HG03175 (cell line): ENCODE measurements at regions not wholly inside any gene's neighbourhood (a gene's known extent, or its start where the extent isn't known, plus 50 kb on each side); places are given as distances from the start of the nearest gene placed in this dataset.

ENCODE experiments used
- ATAC-seq: cut with Tn5 transposase; IDR thresholded peaks from one replicate; pipeline ENCODE4 v1.9.1; 2021; ENCODE audit warnings: mild to moderate bottlenecking, moderate library complexity; ENCODE audit not compliant: unreplicated experiment

DNA sequence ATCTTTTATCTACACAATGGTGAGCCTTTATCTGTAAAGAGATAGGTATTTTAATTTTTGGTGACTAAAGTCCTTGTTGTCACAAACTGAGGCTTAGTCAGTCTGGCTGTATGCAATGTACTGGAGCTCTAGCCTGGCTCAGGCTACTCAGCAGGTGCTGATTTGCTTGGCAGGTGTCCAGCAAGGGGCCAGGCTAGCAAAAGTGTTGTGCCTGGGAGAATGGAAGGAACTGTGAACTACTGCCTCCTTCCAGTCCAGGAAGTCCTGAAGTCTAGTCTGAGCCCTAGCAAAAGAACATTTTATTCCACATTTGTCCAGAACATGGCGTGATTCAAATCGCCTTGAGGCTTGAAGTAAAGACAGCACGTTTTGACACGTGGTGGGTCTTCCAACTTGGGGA, 260.5 kb downstream of the CCDC85A start:
- no peak for ATAC-seq

DNA sequence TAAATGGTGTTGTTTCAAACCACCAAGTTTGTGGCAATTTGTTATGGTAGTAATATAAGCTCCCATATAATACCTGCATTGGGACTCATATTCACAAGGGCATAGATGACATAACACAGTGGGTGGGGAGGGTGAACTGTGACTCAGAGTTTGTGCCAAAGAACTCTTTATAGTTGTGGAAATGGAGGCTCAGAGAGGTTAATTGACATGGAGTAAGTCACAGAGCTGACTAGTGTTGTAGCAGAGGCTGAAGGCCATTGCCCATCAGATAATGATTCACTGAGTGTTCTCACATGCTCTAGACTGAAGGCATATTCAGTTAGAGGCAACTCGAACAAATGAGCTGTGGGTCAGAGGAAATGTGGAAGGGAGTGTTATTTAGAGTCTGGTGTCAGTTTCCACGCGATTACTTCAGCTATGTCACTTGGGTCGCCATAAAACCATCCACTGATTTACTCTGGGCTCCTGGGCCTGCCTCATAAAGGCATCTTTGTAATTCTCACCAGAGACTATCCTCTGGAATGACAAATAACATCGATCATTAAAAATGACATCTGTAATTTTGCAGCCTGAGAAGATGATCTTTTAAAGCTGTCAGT, 264.7 kb downstream of the CCDC85A start:
- ATAC-seq = no peak

DNA sequence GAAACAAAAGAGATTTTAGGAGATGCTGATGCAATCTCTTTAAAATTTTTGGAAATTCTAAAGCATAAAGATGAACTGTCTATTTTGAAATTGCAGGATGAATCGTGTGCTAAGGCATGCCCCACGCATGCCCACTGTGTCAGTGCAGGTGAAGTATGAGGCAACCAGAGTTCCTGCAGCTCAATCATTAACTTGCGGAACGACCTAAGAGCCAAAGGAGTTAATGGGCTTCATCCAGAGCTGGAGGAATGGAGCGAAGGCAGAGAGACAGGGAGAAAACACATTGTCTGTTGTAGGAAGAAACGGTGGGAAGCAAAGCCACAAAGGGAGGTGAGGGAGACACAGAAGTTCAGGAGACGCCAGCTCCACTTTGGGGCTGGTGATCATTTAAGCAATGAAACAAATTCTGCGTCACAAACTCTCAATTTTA, 265.2 kb downstream of the CCDC85A start:
- no peak for ATAC-seq

DNA sequence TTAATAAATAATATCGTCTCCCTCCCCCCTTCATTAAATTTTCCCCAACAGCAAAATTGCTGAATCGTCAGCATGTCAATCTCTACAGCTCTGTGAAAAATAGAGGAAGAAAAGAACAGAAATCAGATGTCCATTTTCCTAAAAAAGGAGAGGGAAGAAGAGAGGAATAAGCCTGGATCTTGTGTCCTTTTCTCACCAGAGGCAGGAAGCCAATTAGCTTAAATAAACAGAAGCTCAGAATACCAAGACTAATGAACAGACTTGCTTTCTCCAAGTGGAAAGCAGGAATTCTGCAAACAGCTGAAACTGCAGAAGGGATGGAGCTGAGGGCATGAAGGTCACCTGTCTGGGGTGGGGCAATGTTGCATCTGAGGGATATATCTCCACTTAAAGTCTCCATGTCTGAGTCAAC, 265.7 kb downstream of the CCDC85A start:
- ATAC-seq = no peak

DNA sequence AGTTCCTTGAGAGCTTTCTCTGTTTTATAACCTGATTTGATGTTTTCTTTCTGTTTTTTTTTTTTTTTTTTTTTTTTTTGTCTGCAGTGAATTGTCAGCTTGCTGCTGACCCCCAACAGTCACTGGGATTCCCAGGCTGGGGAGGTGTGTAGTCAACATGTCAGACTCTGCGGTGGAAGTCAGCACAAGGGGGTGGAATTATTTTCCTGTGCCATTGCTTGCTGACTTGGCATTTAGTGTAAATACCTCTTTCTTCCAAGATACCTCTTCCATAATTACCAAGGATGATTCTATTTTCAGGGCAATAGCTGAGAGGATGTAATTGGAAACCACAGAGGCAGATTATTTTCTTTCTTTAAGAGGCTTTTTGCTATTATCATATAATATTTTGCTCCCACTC, 266.3 kb downstream of the CCDC85A start:
- ATAC-seq = no peak

DNA sequence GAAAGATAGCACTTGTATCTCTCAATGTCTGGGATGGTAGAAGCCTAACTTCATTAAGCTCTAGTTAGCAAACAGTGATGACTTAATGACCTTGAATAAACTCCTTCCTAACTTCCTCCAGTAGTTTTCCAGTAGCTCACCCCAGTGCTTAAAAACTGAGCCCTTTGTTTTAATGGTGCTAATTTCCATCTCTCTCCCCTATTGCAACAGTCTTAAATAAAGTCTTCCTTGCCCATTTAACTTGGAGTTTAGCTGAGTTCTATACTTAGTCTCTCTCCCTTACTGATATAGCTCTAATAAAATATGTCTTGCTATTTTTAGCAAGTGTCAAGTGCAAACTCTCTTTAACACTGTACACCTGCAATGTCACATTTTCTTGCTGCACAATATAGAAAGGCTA, 267.0 kb downstream of the CCDC85A start:
- no peak for ATAC-seq

DNA sequence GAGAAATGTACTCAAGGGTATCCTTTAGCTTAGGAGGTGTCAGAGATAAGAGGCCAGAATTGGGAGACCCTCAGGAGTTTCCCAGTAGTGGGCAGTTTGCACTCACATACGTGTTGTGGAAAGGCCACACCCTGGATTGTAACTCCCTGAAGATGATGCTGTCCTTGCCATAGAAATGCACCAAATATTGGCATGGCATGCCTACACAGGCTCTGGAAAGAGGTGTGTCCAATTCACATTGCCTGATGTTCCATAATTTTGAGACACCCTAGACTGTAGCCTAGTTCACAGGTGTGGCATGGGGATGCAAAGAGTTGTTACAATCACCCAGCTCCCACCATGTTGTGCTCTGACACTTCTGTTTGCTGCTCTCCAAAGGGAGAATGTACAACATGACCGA, 271.9 kb downstream of the CCDC85A start:
- ATAC-seq = no peak

DNA sequence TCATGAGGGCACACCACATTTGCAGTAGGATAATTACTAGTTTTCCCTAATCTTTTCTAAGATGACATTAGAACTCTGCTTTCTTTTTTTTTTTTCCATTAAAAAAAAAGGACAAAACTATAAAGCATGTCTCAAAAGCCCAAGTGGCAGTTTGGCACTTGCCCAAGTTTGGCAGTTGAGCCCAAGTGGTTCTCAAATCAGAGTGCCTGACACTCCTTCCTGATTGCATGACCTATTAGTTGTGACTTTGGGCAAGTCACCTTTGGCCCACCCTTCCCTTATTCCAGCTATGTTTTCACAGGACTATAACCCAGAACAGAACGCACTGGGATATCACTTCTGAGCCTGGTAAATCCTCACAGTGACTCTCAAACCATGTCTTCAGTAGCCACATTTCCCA, 273.0 kb downstream of the CCDC85A start:
- ATAC-seq = no peak

DNA sequence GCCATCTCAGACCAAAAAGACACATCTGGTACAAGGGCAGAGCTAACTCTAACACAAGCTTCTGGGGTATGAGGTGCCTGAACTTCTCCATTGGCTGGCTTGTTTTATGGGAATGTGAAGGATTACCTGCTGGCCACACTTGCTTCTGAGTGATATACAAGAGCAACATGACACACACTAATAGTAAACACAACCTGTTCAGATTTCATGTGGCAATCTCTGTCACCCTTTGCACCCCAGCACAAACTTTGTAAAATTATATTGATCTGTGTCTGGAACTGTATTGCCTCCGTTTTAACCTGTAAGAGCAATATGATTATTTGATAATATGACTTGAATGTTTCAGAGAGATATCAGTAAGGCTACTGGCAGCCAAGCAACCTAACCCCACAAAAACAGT, 276.7 kb downstream of the CCDC85A start:
- ATAC-seq = no peak

DNA sequence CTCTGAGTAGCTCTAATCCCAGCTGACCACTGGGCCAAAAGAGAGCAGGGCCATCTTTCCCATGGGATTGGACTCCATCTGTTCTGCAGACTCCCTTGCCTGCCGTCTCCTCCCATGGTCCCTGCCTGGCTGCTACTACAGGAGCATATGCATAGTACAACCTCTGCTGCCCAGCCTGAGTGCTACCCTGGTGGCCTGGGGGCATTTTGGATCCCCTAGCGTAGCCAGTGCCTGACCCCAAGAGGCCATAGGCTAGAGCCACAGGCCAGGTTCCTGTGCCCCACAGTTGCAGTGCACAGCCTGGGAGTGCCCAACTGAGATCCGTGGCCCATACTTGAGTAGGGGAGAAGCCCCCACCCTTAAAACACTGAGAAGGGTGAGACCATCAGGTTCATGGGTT, 280.3 kb downstream of the CCDC85A start:
- no peak for ATAC-seq

DNA sequence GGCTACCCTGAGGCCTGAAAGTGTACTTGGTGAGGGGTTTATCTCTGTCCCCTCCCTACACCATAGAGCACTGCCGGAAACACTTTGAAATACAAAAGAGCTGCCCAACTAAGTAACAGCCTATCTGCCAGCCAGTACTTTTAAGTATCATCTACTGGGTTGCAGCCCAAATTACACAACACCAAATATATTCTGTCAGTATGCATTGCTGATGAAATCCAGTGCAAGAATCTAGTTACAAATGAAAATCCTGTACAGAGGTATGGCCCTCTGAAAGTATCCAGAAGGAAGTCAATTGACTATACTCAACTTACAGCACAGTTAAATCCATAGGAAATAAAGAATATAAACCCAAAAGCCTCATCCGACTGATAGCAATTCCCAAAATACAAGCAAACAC, 280.8 kb downstream of the CCDC85A start:
- ATAC-seq = no peak

DNA sequence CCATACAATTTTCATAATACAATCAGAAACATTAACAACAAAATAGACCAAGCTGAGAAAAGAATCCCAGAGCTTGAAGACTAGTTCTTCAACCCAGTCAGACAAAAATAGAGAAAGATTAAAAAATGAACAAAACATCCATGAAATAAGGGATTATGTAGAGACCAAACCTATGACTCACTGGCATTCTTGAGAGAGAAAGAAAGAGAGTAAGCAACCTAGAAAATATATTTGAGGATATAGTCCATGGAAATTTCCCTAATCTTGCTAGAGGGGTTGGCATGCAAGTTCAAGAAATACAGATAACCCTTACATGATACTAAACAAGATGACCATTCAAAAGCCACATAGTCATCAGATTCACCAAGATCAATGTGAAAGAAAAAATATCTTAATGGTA, 281.7 kb downstream of the CCDC85A start:
- no peak for ATAC-seq

DNA sequence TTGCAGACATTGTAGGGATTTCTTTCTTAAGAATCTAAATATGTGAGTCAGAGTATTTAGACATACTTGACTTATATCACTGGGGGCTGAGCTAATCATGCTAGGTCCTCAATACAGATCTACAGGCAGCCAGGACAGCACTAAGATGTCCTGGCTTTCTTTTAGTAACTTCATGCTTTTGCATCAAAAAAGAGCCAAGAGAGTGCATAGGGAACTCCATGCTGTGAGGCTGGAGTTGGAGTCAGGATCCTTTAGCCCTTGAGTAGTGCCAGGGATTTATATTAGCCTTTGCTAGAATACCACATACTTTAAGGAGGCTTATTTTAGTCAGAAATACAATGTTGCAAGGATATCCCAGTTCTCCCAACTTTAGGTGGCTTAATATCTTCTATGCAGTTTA, 289.7 kb downstream of the CCDC85A start:
- no peak for ATAC-seq

DNA sequence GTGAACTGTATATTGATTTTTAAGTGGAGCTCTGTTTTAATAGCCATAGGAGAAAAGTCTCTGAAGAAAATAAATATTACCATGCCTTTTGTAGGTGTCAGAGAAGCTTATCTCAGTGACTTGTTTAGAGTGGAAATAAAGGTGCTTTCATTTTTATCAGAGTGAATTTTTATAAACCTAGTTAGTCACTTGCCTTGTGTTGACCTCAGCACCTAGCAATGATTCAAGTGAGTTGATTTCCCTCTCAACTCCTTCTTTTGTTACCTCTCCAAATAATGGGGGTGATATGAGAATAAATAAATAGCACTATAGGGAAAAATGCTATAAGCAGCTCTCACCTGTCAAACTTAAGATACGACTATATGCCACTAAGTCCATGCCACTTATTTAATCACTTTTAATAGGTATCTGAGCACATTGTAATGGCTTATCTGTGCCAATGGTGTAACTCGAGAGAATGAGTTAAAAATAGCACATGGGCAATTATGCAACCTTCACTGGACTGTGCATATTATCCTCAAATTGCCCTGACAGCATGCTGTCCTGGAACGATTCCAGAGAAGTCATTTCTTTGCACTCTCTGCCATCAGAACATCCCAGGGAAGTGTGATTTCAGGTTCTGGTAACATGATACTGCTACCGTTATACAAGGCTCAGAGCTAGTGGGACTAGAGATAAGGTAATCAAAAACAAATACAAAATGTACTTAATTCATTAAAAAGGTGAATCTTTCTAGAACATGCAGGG, 290.8 kb downstream of the CCDC85A start:
- no peak for ATAC-seq

DNA sequence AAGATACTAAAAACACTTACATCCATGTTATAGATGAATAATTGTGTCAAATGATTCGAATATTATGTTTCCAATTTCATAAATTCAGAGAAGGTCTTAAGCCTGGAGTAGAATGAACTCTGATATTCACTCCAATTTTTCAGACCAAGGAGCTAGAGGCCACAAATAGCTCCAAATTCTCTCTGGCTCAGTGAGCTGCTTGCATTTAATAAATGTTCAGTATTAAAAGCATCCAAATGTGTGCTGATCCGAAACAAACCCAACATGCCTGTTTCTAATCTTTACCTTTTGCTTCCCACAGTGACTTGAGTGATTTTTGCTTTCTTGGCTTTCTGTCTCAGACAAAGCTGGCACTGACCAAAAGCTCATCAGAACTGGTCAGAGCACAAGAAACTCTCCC, 291.4 kb downstream of the CCDC85A start:
- no peak for ATAC-seq

DNA sequence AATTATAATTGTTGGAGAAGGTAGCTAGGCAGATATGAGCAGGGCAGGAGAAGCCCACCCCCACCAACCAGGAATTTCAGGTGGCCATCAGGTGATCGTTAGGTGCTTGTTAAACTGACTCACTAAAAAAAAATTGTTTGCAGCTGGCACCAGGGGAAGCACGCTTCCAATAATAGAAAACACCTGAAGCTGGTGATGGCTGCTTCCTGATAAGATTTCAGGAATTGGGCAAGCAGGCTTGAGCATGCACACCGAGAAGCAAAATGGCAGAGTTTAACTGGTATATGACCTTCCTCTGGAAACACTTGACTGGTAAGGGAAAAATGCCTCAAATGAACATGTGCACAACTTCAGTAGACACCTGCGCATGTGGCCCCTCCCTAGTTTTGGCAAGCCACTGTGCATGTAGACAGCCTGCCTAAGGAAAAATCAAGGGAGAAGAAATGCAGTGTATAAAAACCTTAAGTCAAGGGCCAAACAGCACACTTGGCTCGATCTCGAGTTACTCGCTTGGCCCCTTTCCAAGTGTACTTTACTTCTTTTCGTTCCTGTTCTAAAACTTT, 292.8 kb downstream of the CCDC85A start:
- ATAC-seq = no peak

DNA sequence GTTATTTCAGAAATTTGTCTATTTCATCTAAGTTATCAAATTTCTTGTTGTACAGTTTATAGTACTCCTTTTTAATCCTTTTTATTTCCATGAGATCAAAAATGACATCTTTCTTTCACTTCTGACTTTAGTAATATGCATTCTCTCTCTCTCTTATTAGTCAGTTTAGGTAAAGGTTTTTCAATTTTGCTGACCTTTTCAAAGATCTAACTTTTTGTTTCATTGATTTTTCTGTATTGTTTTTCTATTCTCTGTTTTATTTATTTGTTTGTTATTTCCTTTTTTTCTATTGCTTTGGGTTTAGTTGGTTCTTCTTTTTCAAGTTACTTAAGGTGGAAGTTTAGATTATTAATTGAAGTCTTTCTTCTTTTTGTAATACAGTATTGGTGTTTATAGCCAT, 294.2 kb downstream of the CCDC85A start:
- no peak for ATAC-seq

DNA sequence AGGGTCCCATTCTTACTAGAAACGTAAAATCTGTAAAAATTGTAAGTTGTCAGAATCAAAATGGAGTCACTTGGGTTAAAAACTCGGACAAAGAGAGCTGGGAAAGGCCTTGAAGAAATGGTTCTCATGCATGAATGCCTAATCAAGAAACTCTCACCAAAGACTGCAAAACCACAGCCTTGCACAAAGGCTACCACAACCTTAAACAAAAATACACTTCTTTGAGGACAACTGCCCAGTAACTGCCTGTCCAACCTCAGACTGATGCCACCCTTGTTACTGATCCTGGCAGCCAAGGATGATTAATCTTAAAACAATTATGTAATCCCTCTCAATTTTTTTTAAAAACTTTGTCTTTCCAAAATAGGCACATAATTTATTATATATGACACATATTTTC, 299.3 kb downstream of the CCDC85A start:
- ATAC-seq = no peak

DNA sequence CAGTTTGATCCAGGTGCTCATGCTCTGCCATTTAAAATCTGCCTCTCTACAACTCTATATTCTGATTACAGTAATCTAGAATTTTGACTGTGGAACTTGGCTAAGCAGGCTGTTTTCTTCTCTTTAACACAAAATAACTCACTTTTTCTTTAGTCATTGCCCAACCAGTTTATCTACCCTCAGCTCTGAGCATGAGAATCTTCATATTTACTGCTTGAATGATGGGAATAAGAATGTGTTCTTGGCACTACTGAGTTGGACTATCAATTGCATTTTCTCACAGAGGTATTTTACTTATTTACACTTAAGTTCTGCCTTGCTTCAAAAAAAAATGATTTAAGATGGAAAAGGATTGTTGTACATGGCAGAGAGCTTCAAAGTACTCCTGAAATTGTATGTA, 301.1 kb downstream of the CCDC85A start:
- no peak for ATAC-seq

DNA sequence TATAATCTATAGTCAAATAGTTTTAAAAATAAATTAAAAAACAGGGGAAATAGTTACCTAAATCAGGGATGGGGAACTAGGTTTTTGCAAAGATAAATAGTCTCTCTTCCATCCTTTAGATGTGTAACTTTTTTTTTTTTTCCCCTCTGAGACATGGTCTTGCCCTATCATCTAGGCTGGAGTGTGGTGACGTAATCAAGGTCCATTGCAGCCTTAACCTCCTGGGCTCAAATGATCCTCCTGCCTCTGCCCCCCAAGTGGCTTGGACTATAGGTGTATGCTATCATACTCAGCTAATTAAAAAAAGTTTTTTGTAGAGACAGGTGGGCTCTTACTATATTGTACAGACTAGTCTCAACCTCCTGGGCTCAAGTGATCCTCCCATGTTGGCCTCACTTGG, 316.5 kb downstream of the CCDC85A start:
- ATAC-seq = no peak

DNA sequence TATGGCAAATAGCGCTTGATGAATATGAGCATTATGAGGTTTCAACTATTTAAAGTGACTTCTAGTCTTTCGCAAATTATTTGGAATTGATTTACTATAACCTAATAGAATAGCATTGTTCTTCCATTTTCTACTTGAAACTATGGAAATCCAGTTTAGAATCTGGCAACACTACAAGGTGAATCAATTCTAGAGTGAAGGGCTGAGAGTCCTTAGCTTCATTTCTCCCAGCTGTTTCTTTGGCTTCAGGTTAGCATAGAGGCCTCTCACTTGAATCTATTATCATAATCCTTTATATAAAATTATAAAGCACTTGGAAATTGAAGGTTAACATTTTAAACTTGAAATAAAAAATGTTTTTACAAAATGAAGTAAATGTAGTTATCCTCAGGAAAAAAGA, 318.8 kb downstream of the CCDC85A start:
- ATAC-seq = no peak

DNA sequence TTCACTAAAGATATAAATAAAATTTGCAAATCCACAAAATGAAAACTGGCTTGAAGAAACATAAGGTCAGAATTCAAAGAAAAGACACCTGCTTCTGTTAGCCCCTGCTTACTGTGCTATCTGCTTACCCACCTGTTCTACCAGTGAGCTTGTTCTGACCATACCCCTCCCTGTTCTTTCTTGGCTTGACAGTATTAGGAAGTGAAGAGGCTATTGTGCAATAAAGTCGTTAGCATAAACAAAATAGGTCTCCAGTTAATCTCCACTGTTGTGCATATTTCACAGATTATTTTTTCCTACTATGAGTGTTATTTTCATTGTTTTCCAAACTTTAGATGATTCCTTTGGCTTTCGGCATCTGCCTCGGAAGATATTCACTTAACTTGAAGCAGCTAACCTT, 322.1 kb downstream of the CCDC85A start:
- ATAC-seq = no peak

DNA sequence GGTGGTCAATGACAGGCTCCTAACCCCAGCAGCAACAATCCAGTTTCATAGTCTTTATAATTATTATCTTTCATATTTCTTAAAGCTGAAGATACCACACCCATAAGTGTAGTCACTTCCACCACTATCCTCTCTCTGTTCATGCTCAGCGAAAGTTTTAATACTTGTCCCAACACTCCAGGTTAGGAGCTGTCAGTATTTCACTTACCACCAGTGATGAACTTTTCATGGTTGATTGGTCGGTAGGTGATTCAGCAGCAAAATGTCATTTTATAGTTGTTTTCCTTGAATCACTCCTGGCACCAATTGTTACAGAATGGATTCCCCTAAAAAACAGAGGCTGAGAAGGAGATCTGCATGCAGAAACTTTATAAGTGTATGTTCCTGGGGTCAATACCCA, 324.9 kb downstream of the CCDC85A start:
- ATAC-seq = no peak
